Gastroesophageal sphincter (tissue), 3 donors: ENCODE measurements at regions not wholly inside any gene's neighbourhood (a gene's known extent, or its start where the extent isn't known, plus 50 kb on each side); places are given as distances from the start of the nearest gene placed in this dataset.

Experiments used
- CTCF ChIP-seq, 4 experiments: fragments of 200-600 bp in 2 of 4; fragments of 450-650 bp in 2 of 4; sonication (generic) in 1 of 4; IDR thresholded peaks; one replicate each; pipeline ENCODE4 v1.5.1; 2017 to 2019; ENCODE audit warnings: antibody characterized with exemption in 4 of 4, mild to moderate bottlenecking in 2 of 4, moderate library complexity in 2 of 4
- POLR2AphosphoS5 ChIP-seq: sonication (generic); formaldehyde crosslinking; IDR thresholded peaks from one replicate; pipeline ENCODE4 v1.6.1; 2017; ENCODE audit warnings: antibody characterized with exemption

GRCh38 chr20:12906361-12906760 lies 102.4 kb upstream of the SPTLC3 start:
- no peak for TF ChIP-seq CTCF (IDR thresholded peaks at IDR 0.05)
- TF ChIP-seq POLR2AphosphoS5: no peak
